Endothelial cell of umbilical vein (primary cell): ENCODE measurements at regions not wholly inside any gene's neighbourhood (a gene's known extent, or its start where the extent isn't known, plus 50 kb on each side); places are given as distances from the start of the nearest gene placed in this dataset.

ENCODE experiments used
- BruUV-seq: library from RNA; stranded (reverse); fragments of 400-500 nt; replicated peaks from 2 replicates; lab custom pipeline; 2021; lab: Mats Ljungman, UMichigan
- CTCF ChIA-PET: fragments of 300-600, 350-600 bp; sonication (Branson Sonifier 250); formaldehyde crosslinking; loops from one replicate; lab custom pipeline; 2021; ENCODE audit warnings: antibody characterized with exemption, inconsistent platforms; lab: Charles Lee
- POLR2A ChIA-PET: fragments of 300-600, 350-600 bp; sonication (Branson Sonifier 250); formaldehyde crosslinking; loops from one replicate; lab custom pipeline; 2021; ENCODE audit warnings: antibody characterized with exemption, inconsistent platforms; lab: Charles Lee
- DNase-seq: peaks from one replicate; pipeline ENCODE4 v3.0.0-alpha.2; 2011; ENCODE audit warnings: low read depth, low spot score
- FAIRE-seq: peaks from 2 replicates; lab custom pipeline; 2011; peaks lifted over from hg19 to GRCh38; lab: Jason Lieb, UNC
- H2AFZ ChIP-seq: 2 replicates; pipeline ENCODE4 v1.6.0; 2012; ENCODE audit warnings: low read depth, low read length, control low read depth, inconsistent platforms
- H3K27ac ChIP-seq: 2 replicates; pipeline ENCODE4 v1.5.1; 2011; ENCODE audit warnings: low read depth, mild to moderate bottlenecking, control low read depth, low read length, moderate library complexity; ENCODE audit not compliant: insufficient read depth
- H3K27me3 ChIP-seq, 2 experiments: 2 replicates each; pipeline versions ENCODE4 v1.6.0 to v1.6.1; 2011; ENCODE audit warnings: low read length in 2 of 2, mixed read lengths in 1 of 2; ENCODE audit not compliant: control insufficient read depth in 2 of 2, insufficient read depth in 2 of 2
- H3K36me3 ChIP-seq, 2 experiments: 2 replicates in 1 of 2; 3 replicates in 1 of 2; pipeline ENCODE4 v1.5.1; 2011; ENCODE audit warnings: low read length in 2 of 2, mild to moderate bottlenecking in 1 of 2, moderate library complexity in 1 of 2; ENCODE audit not compliant: control insufficient read depth in 2 of 2, insufficient read depth in 2 of 2; ENCODE audit errors: extremely low read depth in 1 of 2
- H3K4me1 ChIP-seq: 3 replicates; pipeline ENCODE4 v1.5.1; 2011; ENCODE audit warnings: mild to moderate bottlenecking, low read length; ENCODE audit not compliant: control insufficient read depth, insufficient read depth; ENCODE audit errors: extremely low read depth
- H3K4me2 ChIP-seq: 2 replicates; pipeline ENCODE4 v1.6.1; 2011; ENCODE audit warnings: low read length, control low read depth, mixed read lengths; ENCODE audit not compliant: insufficient read depth
- H3K4me3 ChIP-seq, 3 experiments: fragments of 200-600 bp in 1 of 3; sonication (generic), shearing (Covaris generic) in 1 of 3; replicated peaks in 1 of 3; 2 replicates each; pipeline ENCODE4 v1.5.1; 2011 to 2016; ENCODE audit warnings: control low read depth in 3 of 3, low read length in 3 of 3, mild to moderate bottlenecking in 2 of 3, inconsistent platforms in 1 of 3, low read depth in 1 of 3, moderate library complexity in 1 of 3; ENCODE audit not compliant: insufficient read depth in 1 of 3
- H3K79me2 ChIP-seq: 2 replicates; pipeline ENCODE4 v1.6.0; 2012; ENCODE audit warnings: low read length, inconsistent platforms; ENCODE audit not compliant: control insufficient read depth, insufficient read depth
- H3K9ac ChIP-seq: replicated peaks from 2 replicates; pipeline ENCODE3; 2011; ENCODE audit warnings: low read length, control low read depth; ENCODE audit not compliant: insufficient read depth; ENCODE audit errors: extremely low read depth
- H3K9me1 ChIP-seq: replicated peaks from 3 replicates; pipeline ENCODE4 v1.6.0; 2011; ENCODE audit warnings: mild to moderate bottlenecking, low read length; ENCODE audit not compliant: control insufficient read depth, insufficient read depth; ENCODE audit errors: extremely low read depth
- H3K9me3 ChIP-seq: replicated peaks from 2 replicates; pipeline ENCODE4 v1.5.1; 2012; ENCODE audit warnings: low read length, inconsistent platforms; ENCODE audit not compliant: control insufficient read depth, insufficient read depth
- H4K20me1 ChIP-seq: replicated peaks from 2 replicates; pipeline ENCODE3; 2011; ENCODE audit warnings: mild to moderate bottlenecking, low read length; ENCODE audit not compliant: control insufficient read depth, insufficient read depth; ENCODE audit errors: extremely low read depth
- EZH2 ChIP-seq: IDR thresholded peaks from 2 replicates; pipeline ENCODE4 v1.6.1; 2012; ENCODE audit warnings: borderline replicate concordance, low read depth, mild to moderate bottlenecking, moderate library complexity, low read length, inconsistent platforms; ENCODE audit not compliant: severe bottlenecking
- FOS ChIP-seq: IDR thresholded peaks from 2 replicates; pipeline ENCODE4 v1.6.1; 2011; ENCODE audit warnings: mild to moderate bottlenecking, low read length, moderate library complexity, borderline replicate concordance; ENCODE audit not compliant: insufficient read depth
- GATA2 ChIP-seq: IDR thresholded peaks from 2 replicates; pipeline ENCODE4 v1.7.0; 2011; ENCODE audit warnings: low read depth, mild to moderate bottlenecking, moderate library complexity, mixed read lengths, low read length; ENCODE audit not compliant: insufficient read length, insufficient read depth
- JUN ChIP-seq: IDR thresholded peaks from 2 replicates; pipeline ENCODE4 v1.6.1; 2011; ENCODE audit warnings: borderline replicate concordance, low read depth; ENCODE audit not compliant: insufficient read length, insufficient read depth
- MYC ChIP-seq: IDR thresholded peaks from one replicate; pipeline ENCODE4 v1.6.1; 2011; ENCODE audit warnings: mild to moderate bottlenecking, low read depth, low read length
- POLR2A ChIP-seq: IDR thresholded peaks from 2 replicates; pipeline ENCODE4 v1.6.1; 2012; ENCODE audit warnings: low read depth, mild to moderate bottlenecking, control low read depth, low read length
- POLR2AphosphoS5 ChIP-seq: IDR thresholded peaks from 2 replicates; pipeline ENCODE4 v1.6.1; 2012; ENCODE audit warnings: low read depth, mild to moderate bottlenecking, control low read depth, low read length, moderate library complexity; ENCODE audit not compliant: insufficient read depth
- dilution Hi-C: fragments of 300-500 bp; cut with MboI; formaldehyde crosslinking; loops from one replicate; pipeline ENCODE4 v1.15.0; 2019; ENCODE audit warnings: low sequenced_read_pairs; ENCODE audit not compliant: extremely low pct_ligation_motif_present
- intact Hi-C: fragments of 100-400 bp; cut with micrococcal nuclease; formaldehyde crosslinking; loops from one replicate; pipeline ENCODE4 v1.10.0; 2022
- TF ChIP-seq, protein P1 (sequence below), 2 donors: IDR thresholded peaks; 1 replicate in 1 of 2; 2 replicates in 1 of 2; pipeline ENCODE4 v1.5.1; 2011; ENCODE audit warnings: low read length in 2 of 2, mild to moderate bottlenecking in 2 of 2, moderate library complexity in 2 of 2, control low read depth in 1 of 2, inconsistent platforms in 1 of 2, low read depth in 1 of 2; ENCODE audit not compliant: insufficient read depth in 1 of 2; ENCODE audit errors: extremely low read depth in 1 of 2
- TF ChIP-seq, protein P2 (sequence below): IDR thresholded peaks from 2 replicates; pipeline ENCODE4 v1.6.1; 2011; ENCODE audit not compliant: insufficient read depth, insufficient read length

DNA sequence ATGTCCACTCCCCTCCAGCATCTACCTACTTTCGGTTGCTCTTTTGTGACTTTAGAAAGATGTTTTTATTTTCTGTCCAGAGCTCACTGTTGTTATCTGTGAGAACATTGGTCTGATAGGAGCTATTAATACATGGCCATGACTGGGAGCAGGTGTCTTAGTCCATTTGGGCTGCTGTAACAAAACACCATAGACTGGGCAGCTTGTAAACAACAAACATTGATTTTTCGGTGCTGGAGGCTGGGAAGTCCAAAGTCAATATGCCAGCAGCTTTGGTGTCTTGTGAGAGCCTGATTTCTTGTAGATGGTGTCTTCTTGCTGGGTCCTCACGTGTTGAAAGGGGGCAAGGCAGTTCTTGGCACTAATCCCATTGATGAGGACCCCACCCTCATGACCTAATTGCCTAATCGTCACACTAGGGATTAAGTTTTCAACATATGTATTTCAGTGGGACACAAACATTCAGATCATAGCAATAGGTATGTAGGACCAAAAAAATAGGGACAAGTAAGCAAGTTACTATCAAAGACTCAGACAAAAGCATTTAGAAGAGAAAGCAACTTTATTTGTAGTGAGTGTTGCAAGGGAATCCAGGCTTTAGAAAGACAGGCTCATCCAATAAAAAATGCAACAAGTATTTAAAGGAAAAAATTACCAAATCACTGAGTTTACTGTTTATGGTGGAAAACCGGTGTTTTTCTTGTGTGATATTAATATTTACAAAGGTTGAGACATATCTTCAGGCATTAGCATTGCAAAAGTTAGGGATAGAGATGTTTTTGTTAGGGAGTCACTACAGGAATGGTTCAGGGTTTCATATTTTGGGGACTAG lies 55.2 kb upstream of the WDR26 start:
- Histone ChIP-seq H2AFZ (no peak overlapping the region), H3K9me1 (no peaks in the 10 kb centered on the region), H3K9me3 (no peaks in the 10 kb centered on the region), H3K27ac (no peak overlapping the region), H3K27me3 (no peaks in the 10 kb centered on the region), H3K4me1 (no peaks in the 10 kb centered on the region), H3K79me2 (no peaks in the 10 kb centered on the region), H3K4me3 (no peak overlapping the region), H3K9ac (no peak overlapping the region), H3K36me3 (no peaks in the 10 kb centered on the region), H4K20me1 (no peaks in the 10 kb centered on the region), H3K4me2 (no peak overlapping the region)
- BruUV-seq: no TSS peak
- FAIRE-seq: no peak
- ChIA-PET POLR2A (no interaction called here), CTCF (interaction anchor here (0.7 to 1.6 kb wide), 5 partner anchors 8 to 362 kb away, joined by 3 to 8 read pairs (median 5); no protein-coding TSS in a partner anchor)
- DNase-seq: no peak
- dilution Hi-C loops: no loop called here
- TF ChIP-seq GATA2 (no peak), MYC (no peak), FOS (no peak), POLR2A (no peak), POLR2AphosphoS5 (no peak), JUN (no peak), EZH2 (no peak)
- TF ChIP-seq, protein P1, sequence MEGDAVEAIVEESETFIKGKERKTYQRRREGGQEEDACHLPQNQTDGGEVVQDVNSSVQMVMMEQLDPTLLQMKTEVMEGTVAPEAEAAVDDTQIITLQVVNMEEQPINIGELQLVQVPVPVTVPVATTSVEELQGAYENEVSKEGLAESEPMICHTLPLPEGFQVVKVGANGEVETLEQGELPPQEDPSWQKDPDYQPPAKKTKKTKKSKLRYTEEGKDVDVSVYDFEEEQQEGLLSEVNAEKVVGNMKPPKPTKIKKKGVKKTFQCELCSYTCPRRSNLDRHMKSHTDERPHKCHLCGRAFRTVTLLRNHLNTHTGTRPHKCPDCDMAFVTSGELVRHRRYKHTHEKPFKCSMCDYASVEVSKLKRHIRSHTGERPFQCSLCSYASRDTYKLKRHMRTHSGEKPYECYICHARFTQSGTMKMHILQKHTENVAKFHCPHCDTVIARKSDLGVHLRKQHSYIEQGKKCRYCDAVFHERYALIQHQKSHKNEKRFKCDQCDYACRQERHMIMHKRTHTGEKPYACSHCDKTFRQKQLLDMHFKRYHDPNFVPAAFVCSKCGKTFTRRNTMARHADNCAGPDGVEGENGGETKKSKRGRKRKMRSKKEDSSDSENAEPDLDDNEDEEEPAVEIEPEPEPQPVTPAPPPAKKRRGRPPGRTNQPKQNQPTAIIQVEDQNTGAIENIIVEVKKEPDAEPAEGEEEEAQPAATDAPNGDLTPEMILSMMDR (IDR thresholded peaks at IDR 0.05; ENCODE audit: extremely low read depth in 1 of 2, insufficient read depth in 1 of 2, low read depth in 1 of 2, low read length in 2 of 2): no peak
- TF ChIP-seq, protein P2, sequence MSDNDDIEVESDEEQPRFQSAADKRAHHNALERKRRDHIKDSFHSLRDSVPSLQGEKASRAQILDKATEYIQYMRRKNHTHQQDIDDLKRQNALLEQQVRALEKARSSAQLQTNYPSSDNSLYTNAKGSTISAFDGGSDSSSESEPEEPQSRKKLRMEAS: no peak
- intact Hi-C loops: loop anchor here (5.0 kb wide), 1 partner anchor 1497 kb away; no protein-coding TSS in a partner anchor
